ENCODE measurements at regions not wholly inside any gene's neighbourhood (a gene's known extent, or its start where the extent isn't known, plus 50 kb on each side); places are given as distances from the start of the nearest gene placed in this dataset.

DNA sequence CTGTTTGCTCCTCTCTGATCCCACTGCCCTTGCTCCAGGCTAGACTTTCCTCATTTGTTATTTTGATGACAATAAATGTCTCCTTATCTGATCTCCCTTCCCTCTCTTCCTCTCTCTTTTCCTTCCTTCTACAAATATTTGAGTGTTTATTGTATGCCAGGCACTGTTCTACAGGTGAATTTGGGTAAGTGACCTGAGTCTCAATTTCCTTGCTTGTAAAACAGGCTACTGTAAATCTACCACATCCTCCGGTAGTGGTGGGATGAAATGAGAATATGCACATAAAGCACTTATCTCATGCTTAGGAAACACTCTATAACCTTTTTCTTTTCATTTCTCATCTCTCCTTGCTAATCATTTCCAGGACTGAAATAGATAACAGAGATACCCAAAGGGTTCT lies 86.4 kb downstream of the HMHB1 start:
- Histone ChIP-seq H3K79me2 (ENCODE audit: control insufficient read depth, insufficient read depth, low read length) (no peaks in the 10 kb centered on the region), H2AFZ (ENCODE audit: insufficient read depth, low read depth, low read length, poor library complexity, severe bottlenecking) (no peak overlapping the region), H3K27me3 (replicated peaks in 1 of 4; ENCODE audit: control extremely low read depth in 1 of 4, control insufficient read depth in 3 of 4, insufficient read depth in 4 of 4, low read length in 3 of 4) (no peaks in the 10 kb centered on the region), H3K4me1 (ENCODE audit: control insufficient read depth in 2 of 2, insufficient read depth in 2 of 2, low read length in 2 of 2) (no peaks in the 10 kb centered on the region), H4K20me1 (ENCODE audit: control insufficient read depth, insufficient read depth, low read length, poor library complexity, severe bottlenecking) (no peaks in the 10 kb centered on the region), H3K4me2 (replicated peaks; ENCODE audit: low read depth, low read length, poor library complexity, severe bottlenecking) (no peak overlapping the region), H3K9me3 (ENCODE audit: control extremely low read depth in 1 of 3, control insufficient read depth in 2 of 3, insufficient read depth in 1 of 3, low read length in 2 of 3) (no peaks in the 10 kb centered on the region), H3K9ac (ENCODE audit: low read length) (no peak overlapping the region), H3K4me3 (ENCODE audit: control extremely low read depth in 1 of 5, extremely low read depth in 1 of 5, insufficient read depth in 1 of 5, low read depth in 2 of 5, low read length in 4 of 5) (no peak overlapping the region), H3K27ac (ENCODE audit: low read length in 2 of 2) (no peak overlapping the region), H3K36me3 (replicated peaks in 1 of 2; ENCODE audit: control extremely low read depth in 1 of 2, control insufficient read depth in 1 of 2, extremely low read depth in 1 of 2, insufficient read depth in 2 of 2, low read length in 1 of 2) (no peaks in the 10 kb centered on the region)
- H3K27ac Mint-ChIP-seq, result no peak overlapping the region
- no peaks in the 10 kb centered on the region for H3K9me3 Mint-ChIP-seq (ENCODE audit: insufficient read depth)
- TF ChIP-seq, protein P1, sequence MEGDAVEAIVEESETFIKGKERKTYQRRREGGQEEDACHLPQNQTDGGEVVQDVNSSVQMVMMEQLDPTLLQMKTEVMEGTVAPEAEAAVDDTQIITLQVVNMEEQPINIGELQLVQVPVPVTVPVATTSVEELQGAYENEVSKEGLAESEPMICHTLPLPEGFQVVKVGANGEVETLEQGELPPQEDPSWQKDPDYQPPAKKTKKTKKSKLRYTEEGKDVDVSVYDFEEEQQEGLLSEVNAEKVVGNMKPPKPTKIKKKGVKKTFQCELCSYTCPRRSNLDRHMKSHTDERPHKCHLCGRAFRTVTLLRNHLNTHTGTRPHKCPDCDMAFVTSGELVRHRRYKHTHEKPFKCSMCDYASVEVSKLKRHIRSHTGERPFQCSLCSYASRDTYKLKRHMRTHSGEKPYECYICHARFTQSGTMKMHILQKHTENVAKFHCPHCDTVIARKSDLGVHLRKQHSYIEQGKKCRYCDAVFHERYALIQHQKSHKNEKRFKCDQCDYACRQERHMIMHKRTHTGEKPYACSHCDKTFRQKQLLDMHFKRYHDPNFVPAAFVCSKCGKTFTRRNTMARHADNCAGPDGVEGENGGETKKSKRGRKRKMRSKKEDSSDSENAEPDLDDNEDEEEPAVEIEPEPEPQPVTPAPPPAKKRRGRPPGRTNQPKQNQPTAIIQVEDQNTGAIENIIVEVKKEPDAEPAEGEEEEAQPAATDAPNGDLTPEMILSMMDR (IDR thresholded peaks at IDR 0.05), result no peak
- TF ChIP-seq EZH2 (IDR thresholded peaks at IDR 0.05; ENCODE audit: borderline replicate concordance, insufficient read depth, low read depth, low read length, poor library complexity, severe bottlenecking), result no peak
- intact Hi-C loops (cut with micrococcal nuclease), result no loop called here
- peaks cover 3% of the 10 kb centered on the region for H3K27me3 Mint-ChIP-seq
- no CpG with 5 or more reads among the region's 1 CpG for WGBS (ENCODE audit: insufficient coverage)
- DNase-seq (no peak), ATAC-seq (ENCODE audit: low read depth) (no peak)
- POLR2A ChIA-PET, result no interaction called here
- H3K4me3 Mint-ChIP-seq, result no peak overlapping the region
- H3K4me1 Mint-ChIP-seq, result no peaks in the 10 kb centered on the region
- CTCF ChIA-PET, result no interaction called here

- WGBS (ENCODE audit: insufficient coverage), result 80% methylated on average over 1 of the region's 6 CpGs
- Histone ChIP-seq H3K9ac (ENCODE audit: low read length) (no peak overlapping the region), H4K20me1 (ENCODE audit: control insufficient read depth, insufficient read depth, low read length, poor library complexity, severe bottlenecking) (no peaks in the 10 kb centered on the region), H3K4me1 (ENCODE audit: control insufficient read depth in 2 of 2, insufficient read depth in 2 of 2, low read length in 2 of 2) (no peaks in the 10 kb centered on the region), H3K27ac (ENCODE audit: low read length in 2 of 2) (no peak overlapping the region), H3K27me3 (replicated peaks in 1 of 4; ENCODE audit: control extremely low read depth in 1 of 4, control insufficient read depth in 3 of 4, insufficient read depth in 4 of 4, low read length in 3 of 4) (no peaks in the 10 kb centered on the region), H3K36me3 (replicated peaks in 1 of 2; ENCODE audit: control extremely low read depth in 1 of 2, control insufficient read depth in 1 of 2, extremely low read depth in 1 of 2, insufficient read depth in 2 of 2, low read length in 1 of 2) (no peaks in the 10 kb centered on the region), H3K4me2 (replicated peaks; ENCODE audit: low read depth, low read length, poor library complexity, severe bottlenecking) (no peak overlapping the region), H2AFZ (ENCODE audit: insufficient read depth, low read depth, low read length, poor library complexity, severe bottlenecking) (no peak overlapping the region), H3K79me2 (ENCODE audit: control insufficient read depth, insufficient read depth, low read length) (no peaks in the 10 kb centered on the region), H3K9me3 (ENCODE audit: control extremely low read depth in 1 of 3, control insufficient read depth in 2 of 3, insufficient read depth in 1 of 3, low read length in 2 of 3) (no peaks in the 10 kb centered on the region), H3K4me3 (ENCODE audit: control extremely low read depth in 1 of 5, extremely low read depth in 1 of 5, insufficient read depth in 1 of 5, low read depth in 2 of 5, low read length in 4 of 5) (no peak overlapping the region)
- TF ChIP-seq EZH2 (IDR thresholded peaks at IDR 0.05; ENCODE audit: borderline replicate concordance, insufficient read depth, low read depth, low read length, poor library complexity, severe bottlenecking), result no peak
- TF ChIP-seq, protein P1 (IDR thresholded peaks at IDR 0.05), result no peak
- H3K27ac Mint-ChIP-seq, result no peak overlapping the region
- ATAC-seq (ENCODE audit: low read depth) (no peak), DNase-seq (no peak)
- no peak overlapping the region for H3K4me3 Mint-ChIP-seq
- intact Hi-C loops (cut with micrococcal nuclease), result no loop called here
- H3K27me3 Mint-ChIP-seq, result peaks cover 3% of the 10 kb centered on the region
- CTCF ChIA-PET, result interaction anchor here (1.0 kb wide), 1 partner anchor 294 kb away, joined by 3 read pairs; no protein-coding TSS in a partner anchor
- POLR2A ChIA-PET, result no interaction called here
- no peaks in the 10 kb centered on the region for H3K9me3 Mint-ChIP-seq (ENCODE audit: insufficient read depth)
- H3K4me1 Mint-ChIP-seq, result no peaks in the 10 kb centered on the region
Observed at GRCh38 chr5:143898916-143899591, 87.1 kb downstream of the HMHB1 start.
